Thoracic aorta (tissue), 2 donors: ENCODE measurements at regions not wholly inside any gene's neighbourhood (a gene's known extent, or its start where the extent isn't known, plus 50 kb on each side); places are given as distances from the start of the nearest gene placed in this dataset.

Source experiments
- ATAC-seq: fragments of 150-250 bp; one replicate; pipeline ENCODE4 v1.8.0; 2017; ENCODE audit warnings: low read depth; ENCODE audit not compliant: insufficient number of reproducible peaks, low FRiP score
- DNase-seq: peaks from one replicate; pipeline ENCODE4 v3.0.0-alpha.2; 2020; ENCODE audit warnings: low spot score
- H3K27ac ChIP-seq, 2 donors: fragments of 200-600 bp; sonication (generic); 1 replicate in 1 of 2; 2 replicates in 1 of 2; pipeline ENCODE4 v1.5.1; 2016; ENCODE audit warnings: mild to moderate bottlenecking in 2 of 2, moderate library complexity in 2 of 2
- H3K27me3 ChIP-seq: fragments of 200-600 bp; sonication (generic); replicated peaks from 2 replicates; pipeline ENCODE4 v1.6.0; 2016; ENCODE audit warnings: mild to moderate bottlenecking; ENCODE audit not compliant: insufficient read depth
- H3K36me3 ChIP-seq: fragments of 200-600 bp; sonication (generic); one replicate; pipeline ENCODE4 v1.5.1; 2016
- H3K4me1 ChIP-seq, 2 donors: fragments of 200-600 bp; sonication (generic); 1 replicate in 1 of 2; 2 replicates in 1 of 2; pipeline versions ENCODE4 v1.5.1 to v1.6.0; 2016; ENCODE audit warnings: low read depth in 2 of 2, mild to moderate bottlenecking in 1 of 2; ENCODE audit not compliant: control insufficient read depth in 1 of 2
- H3K4me3 ChIP-seq: fragments of 200-600 bp; sonication (generic); 2 replicates; pipeline ENCODE4 v1.5.1; 2016; ENCODE audit warnings: mild to moderate bottlenecking
- H3K9me3 ChIP-seq: fragments of 200-600 bp; sonication (generic); 2 replicates; pipeline ENCODE4 v1.5.1; 2016
- CTCF ChIP-seq: fragments of 200-600 bp; sonication (generic); IDR thresholded peaks from one replicate; pipeline ENCODE4 v1.5.1; 2019; ENCODE audit warnings: antibody characterized with exemption

DNA sequence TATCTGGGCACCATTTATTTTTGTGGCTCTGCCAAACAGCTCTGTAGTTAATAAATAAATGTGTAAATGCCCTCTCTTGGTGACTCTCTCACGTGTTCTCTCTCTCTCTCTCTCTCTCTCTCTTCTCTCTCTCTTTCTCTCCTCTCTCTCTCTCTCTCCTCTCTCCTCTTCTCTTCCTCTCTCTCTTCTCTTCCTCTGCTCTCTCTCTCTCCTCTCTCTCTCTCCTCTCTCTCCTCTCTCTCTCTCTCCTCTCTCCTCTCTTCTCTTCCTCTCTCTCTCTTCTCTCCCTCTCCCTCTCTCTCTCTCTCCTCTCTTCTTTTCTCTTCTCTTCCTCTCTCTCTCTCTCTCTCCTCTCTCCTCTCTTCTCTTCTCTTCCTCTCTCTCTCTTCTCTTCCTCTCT is 145.8 kb upstream of the TMEM72 start:
- no peak overlapping the region for H3K4me3 ChIP-seq
- no peak for ATAC-seq
- H3K4me1 ChIP-seq, result peaks cover 0 to 20% of the 10 kb centered on the region in 2 donors

GRCh38 chr10:44766631-44767030 is 144.5 kb upstream of the TMEM72 start:
- Histone ChIP-seq H3K4me1 (peaks cover 0 to 22% of the 10 kb centered on the region in 2 donors), H3K27ac (no peak overlapping the region), H3K4me3 (no peak overlapping the region), H3K9me3 (no peaks in the 10 kb centered on the region), H3K27me3 (no peaks in the 10 kb centered on the region), H3K36me3 (no peaks in the 10 kb centered on the region)
- no peak for DNase-seq
- no peak for ATAC-seq
- TF ChIP-seq CTCF, result no peak

More for the DNA sequence above, 145.8 kb upstream of the TMEM72 start:
- no peak overlapping the region for H3K27ac ChIP-seq
- no peaks in the 10 kb centered on the region for H3K27me3 ChIP-seq
- no peak for TF ChIP-seq CTCF
- no peak for DNase-seq
- H3K9me3 ChIP-seq, result no peaks in the 10 kb centered on the region
- H3K36me3 ChIP-seq, result no peaks in the 10 kb centered on the region

- DNase-seq (no peak), ATAC-seq (no peak)
- Histone ChIP-seq H3K27ac (no peak overlapping the region), H3K4me1 (peaks cover 0 to 22% of the 10 kb centered on the region in 2 donors), H3K4me3 (no peak overlapping the region), H3K27me3 (no peaks in the 10 kb centered on the region), H3K9me3 (no peaks in the 10 kb centered on the region), H3K36me3 (no peaks in the 10 kb centered on the region)
- TF ChIP-seq CTCF, result no peak
Observed at GRCh38 chr10:44769450-44769849, 141.7 kb upstream of the TMEM72 start.

DNA sequence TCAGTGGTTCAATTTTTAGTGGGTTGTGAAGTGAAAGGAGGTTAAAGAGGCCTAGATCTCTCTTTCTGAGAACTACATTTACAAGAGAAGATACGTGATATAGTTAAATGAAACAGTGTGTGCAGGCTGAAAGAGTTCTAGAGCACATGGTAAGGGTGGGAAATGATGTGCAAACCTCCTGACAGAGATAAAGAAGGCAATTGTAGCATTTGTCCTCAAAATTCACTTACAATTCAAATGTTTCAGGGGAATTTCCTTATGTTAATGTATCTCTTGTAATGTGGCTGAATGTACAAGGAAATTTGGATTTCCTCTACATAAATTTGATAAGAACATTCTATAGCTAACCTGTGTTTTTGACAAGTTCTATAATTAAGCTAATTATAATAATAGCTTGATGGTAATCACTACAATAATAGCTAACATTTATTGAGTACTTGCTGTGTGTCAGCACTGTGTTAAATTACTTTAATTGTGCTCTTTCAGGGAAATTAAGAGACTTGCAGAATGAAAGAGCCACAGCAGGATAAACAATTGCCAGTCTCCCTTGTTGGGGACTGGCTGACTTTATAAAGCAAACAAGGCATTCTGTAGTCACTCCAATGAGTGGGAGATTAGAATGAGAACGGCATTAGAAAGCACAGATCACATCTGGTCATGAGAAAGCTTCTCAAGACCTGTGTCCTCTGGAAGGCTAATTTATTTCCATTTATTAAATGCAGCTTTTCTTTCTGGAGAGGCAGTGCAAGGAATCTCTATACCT is 139.7 kb upstream of the TMEM72 start:
- DNase-seq (no peak), ATAC-seq (no peak)
- no peaks in the 10 kb centered on the region for H3K27me3 ChIP-seq
- H3K27ac ChIP-seq, result no peak overlapping the region
- TF ChIP-seq CTCF, result no peak
- peaks cover 7 to 29% of the 10 kb centered on the region in 2 donors for H3K4me1 ChIP-seq
- H3K9me3 ChIP-seq, result no peaks in the 10 kb centered on the region
- no peak overlapping the region for H3K4me3 ChIP-seq
- H3K36me3 ChIP-seq, result no peaks in the 10 kb centered on the region

DNA sequence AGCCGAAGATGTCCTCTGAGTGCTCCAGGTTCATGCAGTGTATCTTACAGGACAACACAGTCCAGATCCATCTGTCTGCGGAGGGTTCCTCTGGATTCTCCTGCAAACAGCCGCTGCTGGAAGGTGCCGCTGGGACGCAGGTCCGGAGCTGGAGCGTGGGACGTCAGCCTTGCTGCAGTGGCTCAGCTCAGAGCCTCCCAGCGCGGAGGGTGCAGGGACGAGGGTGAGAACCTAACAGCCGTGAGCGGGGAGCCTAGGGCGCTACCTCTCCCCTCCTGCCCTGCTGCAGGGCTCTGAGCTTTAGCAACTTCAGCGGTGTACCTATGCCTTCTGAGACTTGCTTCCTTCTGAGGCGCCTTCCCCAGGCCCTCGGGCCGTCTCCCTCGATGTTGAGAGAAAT is 137.6 kb upstream of the TMEM72 start:
- Histone ChIP-seq H3K27me3 (no peaks in the 10 kb centered on the region), H3K36me3 (no peaks in the 10 kb centered on the region), H3K27ac (no peak overlapping the region), H3K4me1 (peaks cover 7 to 24% of the 10 kb centered on the region in 2 donors), H3K9me3 (no peaks in the 10 kb centered on the region), H3K4me3 (no peak overlapping the region)
- no peak for ATAC-seq
- no peak for DNase-seq
- TF ChIP-seq CTCF, result no peak
